SK-N-MC (cell line): ENCODE measurements at regions not wholly inside any gene's neighbourhood (a gene's known extent, or its start where the extent isn't known, plus 50 kb on each side); places are given as distances from the start of the nearest gene placed in this dataset.

ENCODE experiments used
- EZH2 ChIP-seq: fragments of 200-600 bp; sonication (generic); IDR thresholded peaks from one replicate; pipeline ENCODE4 v1.6.1; 2017; ENCODE audit warnings: antibody characterized with exemption
- POLR2AphosphoS5 ChIP-seq: IDR thresholded peaks from 2 replicates; pipeline ENCODE4 v1.6.1; 2012; ENCODE audit warnings: mild to moderate bottlenecking, low read depth, low read length, borderline replicate concordance

DNA sequence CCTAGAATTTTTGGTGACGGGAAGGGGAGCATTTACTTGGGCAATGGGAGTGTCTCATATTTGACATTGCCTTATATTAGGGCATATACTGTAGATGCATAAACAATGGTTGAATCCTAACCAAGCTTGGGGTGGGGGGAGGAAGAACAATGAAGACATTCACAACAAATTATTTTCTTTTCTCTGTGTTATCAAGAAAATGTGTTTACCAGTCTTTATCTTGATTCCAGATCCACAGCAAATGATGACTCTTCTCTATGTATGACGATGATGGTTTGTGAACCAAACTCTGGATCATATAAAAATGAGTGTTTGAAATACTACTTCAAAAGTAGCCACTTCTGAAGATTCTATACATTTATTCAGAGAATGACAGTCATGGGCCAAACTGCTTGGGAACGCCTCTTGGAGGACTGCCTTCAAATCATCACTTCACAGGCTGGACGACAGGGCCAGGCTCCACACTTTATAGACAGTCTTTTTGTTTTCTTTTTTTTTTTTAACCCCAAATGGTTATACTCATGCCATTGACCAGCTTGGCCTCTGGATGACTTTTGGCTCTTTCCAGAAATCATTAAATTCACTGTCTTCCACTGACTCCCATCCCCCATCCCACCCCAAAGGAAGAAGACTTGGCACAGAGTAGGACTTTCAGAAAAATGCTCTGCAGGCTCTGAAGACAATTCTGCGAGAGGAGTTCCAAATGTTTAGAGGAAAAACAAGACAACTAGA is 123.8 kb upstream of the LIFR start:
- TF ChIP-seq POLR2AphosphoS5 (no peak), EZH2 (no peak)
